Putamen (tissue), 1 donor: ENCODE measurements at regions not wholly inside any gene's neighbourhood (a gene's known extent, or its start where the extent isn't known, plus 50 kb on each side); places are given as distances from the start of the nearest gene placed in this dataset.
A peak's percentile ranks its signal among the peaks of the same experiment; 100 is the strongest.

ENCODE experiments used
- DNase-seq: peaks from one replicate; pipeline ENCODE4 v3.0.0-alpha.2; 2016; ENCODE audit warnings: low spot score

GRCh38 chr9:8188723-8189407 lies 389.3 kb upstream of the DMAC1 start:
- DNase-seq, result peak; percentile 17

GRCh38 chr9:8186560-8186959 lies 387.0 kb upstream of the DMAC1 start:
- no peak for DNase-seq

- DNase-seq, result no peak
Observed at GRCh38 chr9:8183618-8184017, 384.0 kb upstream of the DMAC1 start.

GRCh38 chr9:8179381-8180053 lies 379.9 kb upstream of the DMAC1 start:
- DNase-seq, result peak; percentile 71

- DNase-seq, result no peak
Observed at GRCh38 chr9:8172000-8172399, 372.4 kb upstream of the DMAC1 start.

- DNase-seq, result no peak
Observed at GRCh38 chr9:8168916-8169438, 369.4 kb upstream of the DMAC1 start.

- DNase-seq, result no peak
Observed at GRCh38 chr9:8160787-8161186, 361.2 kb upstream of the DMAC1 start.

- DNase-seq, result no peak
Observed at GRCh38 chr9:8158574-8158973, 359.0 kb upstream of the DMAC1 start.

- no peak for DNase-seq
Observed at GRCh38 chr9:8157683-8158324, 358.2 kb upstream of the DMAC1 start.

- peak; percentile 22 for DNase-seq
Observed at GRCh38 chr9:8156346-8156745, 356.8 kb upstream of the DMAC1 start.

GRCh38 chr9:8155706-8156105 lies 356.1 kb upstream of the DMAC1 start:
- no peak for DNase-seq

- no peak for DNase-seq
Observed at GRCh38 chr9:8143677-8144076, 344.1 kb upstream of the DMAC1 start.

GRCh38 chr9:8140557-8140956 lies 341.0 kb upstream of the DMAC1 start:
- no peak for DNase-seq

- no peak for DNase-seq
Observed at GRCh38 chr9:8139756-8140155, 340.2 kb upstream of the DMAC1 start.

- DNase-seq, result no peak
Observed at GRCh38 chr9:8136477-8136876, 336.9 kb upstream of the DMAC1 start.

- no peak for DNase-seq
Observed at GRCh38 chr9:8134635-8135034, 335.1 kb upstream of the DMAC1 start.

- DNase-seq, result peak; percentile 26
Observed at GRCh38 chr9:8133606-8134005, 334.0 kb upstream of the DMAC1 start.

- no peak for DNase-seq
Observed at GRCh38 chr9:8115570-8115969, 316.0 kb upstream of the DMAC1 start.

GRCh38 chr9:8114826-8115225 lies 315.2 kb upstream of the DMAC1 start:
- no peak for DNase-seq

- DNase-seq, result no peak
Observed at GRCh38 chr9:8106362-8106761, 306.8 kb upstream of the DMAC1 start.

- no peak for DNase-seq
Observed at GRCh38 chr9:8101607-8102006, 302.0 kb upstream of the DMAC1 start.

- no peak for DNase-seq
Observed at GRCh38 chr9:8096091-8096490, 296.5 kb upstream of the DMAC1 start.

GRCh38 chr9:8095672-8096086 lies 296.1 kb upstream of the DMAC1 start:
- DNase-seq, result no peak
